ENCODE measurements at regions not wholly inside any gene's neighbourhood (a gene's known extent, or its start where the extent isn't known, plus 50 kb on each side); places are given as distances from the start of the nearest gene placed in this dataset.

GRCh38 chr16:54346041-54346440, 59.5 kb upstream of the IRX3 start:
- TF ChIP-seq CTCF (IDR thresholded peaks at IDR 0.05) (no peak), POLR2A (IDR thresholded peaks at IDR 0.05) (no peak)
